SK-N-SH (cell line): ENCODE measurements at regions not wholly inside any gene's neighbourhood (a gene's known extent, or its start where the extent isn't known, plus 50 kb on each side); places are given as distances from the start of the nearest gene placed in this dataset.

Experiments used
- CTCF ChIA-PET: fragments of 300-600, 350-600 bp; formaldehyde crosslinking; extraction: SDS; loops from one replicate; lab custom pipeline; 2021; lab: Yijun Ruan, JAX
- POLR2A ChIA-PET: fragments of 350-600 bp; sonication (Branson Sonifier 250); formaldehyde crosslinking; extraction: SDS; loops from one replicate; lab custom pipeline; 2020; ENCODE audit warnings: antibody characterized with exemption, inconsistent platforms; lab: Yijun Ruan, JAX
- DNase-seq: peaks from one replicate; pipeline ENCODE4 v3.0.0; 2012
- H2AFZ ChIP-seq: fragments of 200-600 bp; sonication (generic); 2 replicates; pipeline ENCODE4 v1.8.1; 2016; ENCODE audit warnings: antibody characterized with exemption, mild to moderate bottlenecking, low read depth
- H3F3A ChIP-seq: fragments of 200-600 bp; sonication (generic); replicated peaks from 2 replicates; pipeline ENCODE3; 2016; ENCODE audit warnings: antibody characterized with exemption, mild to moderate bottlenecking; ENCODE audit not compliant: insufficient read depth
- H3K27ac ChIP-seq, 2 experiments: fragments of 200-500 bp in 1 of 2; fragments of 200-600 bp in 1 of 2; sonication (Bioruptor generic) in 1 of 2; sonication (generic), shearing (Covaris generic) in 1 of 2; 2 replicates each; pipeline versions ENCODE4 v1.5.1 to v1.6.1; 2014 to 2016; ENCODE audit warnings: low read depth in 2 of 2, inconsistent platforms in 1 of 2, low read length in 1 of 2, mild to moderate bottlenecking in 1 of 2, mixed read lengths in 1 of 2
- H3K27me3 ChIP-seq: fragments of 200-600 bp; sonication (generic), shearing (Covaris generic); 2 replicates; pipeline ENCODE4 v1.6.1; 2016; ENCODE audit warnings: mixed run types; ENCODE audit not compliant: insufficient read depth
- H3K36me3 ChIP-seq, 2 experiments: fragments of 200-500 bp in 1 of 2; fragments of 200-600 bp in 1 of 2; sonication (Bioruptor generic) in 1 of 2; sonication (generic) in 1 of 2; replicated peaks in 1 of 2; 2 replicates each; pipeline versions ENCODE3 to v1.5.1; 2014 to 2016; ENCODE audit warnings: low read length in 1 of 2, mild to moderate bottlenecking in 1 of 2; ENCODE audit not compliant: insufficient read depth in 2 of 2, control insufficient read depth in 1 of 2
- H3K4me1 ChIP-seq, 2 experiments: fragments of 200-500 bp in 1 of 2; fragments of 200-600 bp in 1 of 2; sonication (Bioruptor generic) in 1 of 2; sonication (generic), shearing (Covaris generic) in 1 of 2; 2 replicates each; pipeline versions ENCODE4 v1.5.1 to v1.6.1; 2014 to 2016; ENCODE audit warnings: low read depth in 1 of 2, low read length in 1 of 2, mixed run types in 1 of 2; ENCODE audit not compliant: insufficient read depth in 2 of 2, control insufficient read depth in 1 of 2
- H3K4me2 ChIP-seq: fragments of 200-600 bp; sonication (generic), shearing (Covaris generic); 2 replicates; pipeline ENCODE4 v1.6.1; 2017; ENCODE audit warnings: mixed run types
- H3K4me3 ChIP-seq, 2 experiments: fragments of 200-500 bp in 1 of 2; fragments of 200-600 bp in 1 of 2; sonication (Bioruptor generic) in 1 of 2; sonication (generic), shearing (Covaris generic) in 1 of 2; 2 replicates each; pipeline versions ENCODE4 v1.5.1 to v1.8.1; 2014 to 2016; ENCODE audit warnings: low read depth in 2 of 2, inconsistent platforms in 1 of 2, low read length in 1 of 2, mild to moderate bottlenecking in 1 of 2, mixed read lengths in 1 of 2, moderate library complexity in 1 of 2
- H3K79me2 ChIP-seq: fragments of 200-600 bp; sonication (generic); 2 replicates; pipeline ENCODE4 v1.8.1; 2017; ENCODE audit warnings: mild to moderate bottlenecking; ENCODE audit not compliant: insufficient read depth
- H3K9ac ChIP-seq: fragments of 200-600 bp; sonication (generic); 2 replicates; pipeline ENCODE4 v1.6.1; 2017; ENCODE audit warnings: mixed run types
- H3K9me2 ChIP-seq: fragments of 200-600 bp; sonication (generic); 2 replicates; pipeline ENCODE4 v1.6.1; 2017; ENCODE audit warnings: mixed run types
- H3K9me3 ChIP-seq: fragments of 200-600 bp; sonication (generic); 2 replicates; pipeline ENCODE4 v1.6.1; 2017; ENCODE audit warnings: mixed run types, mild to moderate bottlenecking, moderate library complexity
- H4K20me1 ChIP-seq: fragments of 200-600 bp; sonication (generic); 2 replicates; pipeline ENCODE4 v1.6.1; 2017; ENCODE audit warnings: mild to moderate bottlenecking, mixed run types; ENCODE audit not compliant: insufficient read depth
- CHD2 ChIP-seq: fragments of 150-350 bp; IDR thresholded peaks from 2 replicates; pipeline ENCODE4 v1.6.1; 2018; ENCODE audit warnings: low read length; ENCODE audit not compliant: partially characterized antibody
- EP300 ChIP-seq, 2 experiments: IDR thresholded peaks; 2 replicates each; pipeline versions ENCODE4 v1.4.0 to v1.6.1; 2012; ENCODE audit warnings: borderline replicate concordance in 1 of 2, low read depth in 1 of 2, low read length in 1 of 2
- FOXM1 ChIP-seq: IDR thresholded peaks from 2 replicates; pipeline ENCODE4 v1.4.0; 2012; ENCODE audit warnings: low read depth, mild to moderate bottlenecking
- GATA2 ChIP-seq: sonication (generic); formaldehyde crosslinking; IDR thresholded peaks from 2 replicates; pipeline ENCODE4 v1.5.0; 2020; ENCODE audit warnings: mild to moderate bottlenecking, missing genetic modification reagents
- JUND ChIP-seq: IDR thresholded peaks from 2 replicates; pipeline ENCODE4 v1.4.0; 2012
- MAX ChIP-seq: IDR thresholded peaks from 2 replicates; pipeline ENCODE4 v1.4.0; 2012; ENCODE audit warnings: low read depth
- MEF2A ChIP-seq: IDR thresholded peaks from 2 replicates; pipeline ENCODE4 v1.4.0; 2012; ENCODE audit warnings: low read depth, borderline replicate concordance
- RAD21 ChIP-seq: IDR thresholded peaks from 2 replicates; pipeline ENCODE4 v1.6.1; 2012; ENCODE audit warnings: mild to moderate bottlenecking, low read length
- REST ChIP-seq: IDR thresholded peaks from 2 replicates; pipeline ENCODE4 v1.6.1; 2012; ENCODE audit warnings: mild to moderate bottlenecking, low read depth, low read length, moderate library complexity
- SIN3A ChIP-seq: IDR thresholded peaks from 2 replicates; pipeline ENCODE4 v1.6.1; 2012; ENCODE audit warnings: low read depth, mild to moderate bottlenecking, low read length, moderate library complexity, borderline replicate concordance
- TAF1 ChIP-seq: IDR thresholded peaks from 2 replicates; pipeline ENCODE4 v1.6.1; 2012; ENCODE audit warnings: low read depth, mild to moderate bottlenecking, low read length, moderate library complexity, borderline replicate concordance
- USF2 ChIP-seq: fragments of 150-350 bp; IDR thresholded peaks from 2 replicates; pipeline ENCODE4 v1.6.1; 2017; ENCODE audit warnings: antibody characterized with exemption, low read length, low read depth, borderline replicate concordance
- WGBS: methylation state at CpG from one replicate; pipeline ENCODE4 v1.1.6; 2017; ENCODE audit warnings: low lambda C conversion rate; 5-methylcytosine and 5-hydroxymethylcytosine counted together

GRCh38 chr16:47940466-47940865, 215.3 kb downstream of the ABCC12 start:
- Histone ChIP-seq H3K27ac (no peak overlapping the region), H4K20me1 (no peaks in the 10 kb centered on the region), H3K36me3 (no peaks in the 10 kb centered on the region), H3K9me3 (no peaks in the 10 kb centered on the region), H3K4me1 (peaks cover 0 to 18% of the 10 kb centered on the region in 2 experiments; a peak in 1 of 4 replicates)
- CTCF ChIA-PET, result interaction anchor here (2.0 kb wide), 1 partner anchor 115 kb away, joined by 7 read pairs; no protein-coding TSS in a partner anchor
- no peak for TF ChIP-seq FOXM1
- TF ChIP-seq JUND, result no peak
- TF ChIP-seq RAD21, result no peak
- no peak for TF ChIP-seq MAX
- no peak for TF ChIP-seq MEF2A
- no peak for TF ChIP-seq CHD2
- TF ChIP-seq GATA2 (CRISPR knock-in tag), result no peak
- no peak for TF ChIP-seq USF2
- TF ChIP-seq EP300 (IDR thresholded peaks at IDR 0.05; ENCODE audit: borderline replicate concordance in 1 of 2, low read depth in 1 of 2, low read length in 1 of 2), result no peak
- TF ChIP-seq, all 33 proteins: peak for 0
- no peaks in the 10 kb centered on the region; the same call in 1 of the 2 replicates for H3K27me3 ChIP-seq
- no peaks in the 10 kb centered on the region for H3K79me2 ChIP-seq
- H2AFZ ChIP-seq, result no peak overlapping the region
- no peak overlapping the region for H3K9ac ChIP-seq
- no peak overlapping the region for H3K4me3 ChIP-seq
- no peaks in the 10 kb centered on the region for H3F3A ChIP-seq
- no peak overlapping the region for H3K4me2 ChIP-seq
- no peak for DNase-seq
- H3K9me2 ChIP-seq, result no peaks in the 10 kb centered on the region
- POLR2A ChIA-PET, result no interaction called here
- 67% methylated on average over 1 of the region's 1 CpG for WGBS

GRCh38 chr16:47939680-47940079, 216.1 kb downstream of the ABCC12 start:
- Histone ChIP-seq H3K9me3 (no peaks in the 10 kb centered on the region), H3K4me2 (no peak overlapping the region), H3K4me1 (peaks cover 0 to 18% of the 10 kb centered on the region in 2 experiments; a peak in 1 of 4 replicates), H3K27ac (no peak overlapping the region), H3K79me2 (no peaks in the 10 kb centered on the region), H4K20me1 (no peaks in the 10 kb centered on the region), H3K36me3 (no peaks in the 10 kb centered on the region), H3F3A (no peaks in the 10 kb centered on the region), H3K4me3 (no peak overlapping the region), H3K9ac (no peak overlapping the region), H2AFZ (no peak overlapping the region), H3K27me3 (no peaks in the 10 kb centered on the region; the same call in 1 of the 2 replicates), H3K9me2 (no peaks in the 10 kb centered on the region)
- TF ChIP-seq TAF1 (no peak), REST (no peak), SIN3A (no peak)
- ChIA-PET POLR2A (no interaction called here), CTCF (interaction anchor here (1.0 to 2.0 kb wide), 2 partner anchors 16 to 115 kb away, joined by 3 to 7 read pairs; no protein-coding TSS in a partner anchor)
- WGBS, result 58% methylated on average over 4 of the region's 4 CpGs
- no peak for DNase-seq
